ENCODE measurements at regions not wholly inside any gene's neighbourhood (a gene's known extent, or its start where the extent isn't known, plus 50 kb on each side); places are given as distances from the start of the nearest gene placed in this dataset.
A peak's percentile ranks its signal among the peaks of the same experiment; 100 is the strongest.

DNA sequence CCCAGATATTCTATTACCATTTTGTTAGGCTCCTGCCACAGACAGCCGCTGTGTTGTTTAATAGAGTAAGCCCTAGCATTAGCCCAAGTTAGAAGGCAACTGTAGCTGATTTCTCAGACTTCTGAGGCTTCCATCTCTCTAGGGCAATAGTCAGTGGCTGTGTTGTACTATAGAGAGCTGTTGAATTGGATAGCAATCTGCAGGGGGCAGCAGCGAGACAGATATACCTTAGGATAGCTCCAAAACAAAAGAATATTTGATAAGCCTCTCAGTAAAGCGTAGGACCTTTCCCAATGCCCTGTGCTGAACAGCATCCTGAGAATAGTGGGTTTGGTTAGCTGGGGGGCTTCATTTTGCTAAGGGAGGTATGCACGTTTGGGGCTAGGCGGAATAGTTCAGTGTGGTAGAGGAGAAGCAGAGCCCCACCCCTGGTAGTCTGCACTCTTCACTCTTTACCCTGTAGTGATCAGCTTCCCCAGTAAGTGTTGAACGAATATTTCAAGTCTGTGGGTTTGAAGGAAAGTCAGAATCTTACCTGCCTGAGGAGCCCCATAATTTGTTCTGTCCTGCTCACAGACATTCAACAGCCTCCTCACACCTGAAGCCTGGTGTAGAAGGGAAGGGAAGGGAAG, 515.1 kb downstream of the INSC start:
- H3F3A ChIP-seq (ENCODE audit: low read length, unreplicated experiment): no peaks in the 10 kb centered on the region
- H3K9me3 ChIP-seq (ENCODE audit: low read length): no peaks in the 10 kb centered on the region
- ChIA-PET POLR2A (ENCODE audit: unreplicated experiment) (no interaction called here), CTCF (no interaction called here)
- ATAC-seq (no peak), DNase-seq (no peak)
- H3K36me3 ChIP-seq (ENCODE audit: low read depth, low read length): no peaks in the 10 kb centered on the region
- no peak overlapping the region for H3K9ac ChIP-seq (ENCODE audit: low read length)
- no peaks in the 10 kb centered on the region for H3K27me3 ChIP-seq (ENCODE audit: low read length)
- H3K4me3 ChIP-seq (ENCODE audit: low read length): no peak overlapping the region
- H3K27ac ChIP-seq (ENCODE audit: low read length): no peak overlapping the region
- H3K9me2 ChIP-seq (replicated peaks; ENCODE audit: low read length): no peaks in the 10 kb centered on the region
- no peaks in the 10 kb centered on the region for H3K79me2 ChIP-seq (ENCODE audit: low read length)
- no peak overlapping the region for H3K4me2 ChIP-seq (ENCODE audit: low read length)
- no peaks in the 10 kb centered on the region for H3K4me1 ChIP-seq (ENCODE audit: insufficient read depth, low read length)
- no peak overlapping the region for H2AFZ ChIP-seq (ENCODE audit: low read length)
- no TSS peak for BruUV-seq (replicated peaks)
- no peaks in the 10 kb centered on the region for H4K20me1 ChIP-seq (ENCODE audit: low read length)
- no peak for TF ChIP-seq EZH2 (IDR thresholded peaks at IDR 0.05; ENCODE audit: low read length, unreplicated experiment)
- TF ChIP-seq, protein P1, sequence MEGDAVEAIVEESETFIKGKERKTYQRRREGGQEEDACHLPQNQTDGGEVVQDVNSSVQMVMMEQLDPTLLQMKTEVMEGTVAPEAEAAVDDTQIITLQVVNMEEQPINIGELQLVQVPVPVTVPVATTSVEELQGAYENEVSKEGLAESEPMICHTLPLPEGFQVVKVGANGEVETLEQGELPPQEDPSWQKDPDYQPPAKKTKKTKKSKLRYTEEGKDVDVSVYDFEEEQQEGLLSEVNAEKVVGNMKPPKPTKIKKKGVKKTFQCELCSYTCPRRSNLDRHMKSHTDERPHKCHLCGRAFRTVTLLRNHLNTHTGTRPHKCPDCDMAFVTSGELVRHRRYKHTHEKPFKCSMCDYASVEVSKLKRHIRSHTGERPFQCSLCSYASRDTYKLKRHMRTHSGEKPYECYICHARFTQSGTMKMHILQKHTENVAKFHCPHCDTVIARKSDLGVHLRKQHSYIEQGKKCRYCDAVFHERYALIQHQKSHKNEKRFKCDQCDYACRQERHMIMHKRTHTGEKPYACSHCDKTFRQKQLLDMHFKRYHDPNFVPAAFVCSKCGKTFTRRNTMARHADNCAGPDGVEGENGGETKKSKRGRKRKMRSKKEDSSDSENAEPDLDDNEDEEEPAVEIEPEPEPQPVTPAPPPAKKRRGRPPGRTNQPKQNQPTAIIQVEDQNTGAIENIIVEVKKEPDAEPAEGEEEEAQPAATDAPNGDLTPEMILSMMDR (conservative IDR thresholded peaks at IDR 0.05; ENCODE audit: low read depth, low read length): 0 out of 2 replicates have a peak, but pooled peaks have one; percentile 18
- no peak for TF ChIP-seq EZH2phosphoT487 (IDR thresholded peaks at IDR 0.05; ENCODE audit: borderline replicate concordance, low read length)
- intact Hi-C loops (cut with micrococcal nuclease): no loop called here

DNA sequence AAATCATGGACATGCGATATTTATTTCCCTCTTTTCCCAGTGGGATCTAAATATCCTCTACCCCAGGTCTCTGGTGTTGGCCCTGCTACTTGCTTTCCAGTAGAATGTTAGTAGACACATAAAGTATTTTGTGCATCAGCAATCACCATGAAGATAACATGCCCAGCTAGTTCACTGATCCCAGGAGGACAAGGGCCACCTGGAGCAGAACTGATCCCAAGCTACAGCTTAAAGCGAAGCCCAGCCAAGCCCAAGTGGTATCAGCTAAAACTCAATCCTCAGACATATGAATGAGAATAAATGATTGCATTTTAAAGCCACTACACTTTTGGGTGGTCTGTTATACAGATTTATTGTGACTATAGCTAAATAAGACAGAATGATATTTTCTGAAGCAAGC, 516.2 kb downstream of the INSC start:
- POLR2A ChIA-PET (ENCODE audit: unreplicated experiment): no interaction called here

DNA sequence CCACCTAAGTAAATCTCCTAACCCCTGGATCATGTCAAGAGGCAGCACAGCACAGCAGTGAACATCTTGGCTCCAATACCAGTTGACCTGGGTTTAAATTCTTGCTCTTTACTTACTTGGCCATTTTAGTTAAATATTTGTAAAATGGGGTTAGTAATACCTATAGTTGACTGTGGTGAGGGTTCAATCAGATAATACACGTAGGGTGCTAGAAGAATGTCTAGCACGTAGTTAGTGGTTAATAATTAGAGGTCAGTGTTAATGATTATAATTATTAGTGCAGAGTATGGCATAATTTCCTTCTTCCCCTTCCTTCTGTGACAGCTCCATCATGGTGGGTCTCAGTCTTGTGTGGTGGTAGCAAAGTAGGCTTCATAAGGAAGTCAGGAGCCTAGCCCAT, 520.8 kb downstream of the INSC start:
- TF ChIP-seq EZH2phosphoT487 (IDR thresholded peaks at IDR 0.05; ENCODE audit: borderline replicate concordance, low read length) (no peak), EZH2 (IDR thresholded peaks at IDR 0.05; ENCODE audit: low read length, unreplicated experiment) (no peak)
- TF ChIP-seq, protein P1 (conservative IDR thresholded peaks at IDR 0.05; ENCODE audit: low read depth, low read length): no peak
- Histone ChIP-seq H3K4me3 (ENCODE audit: low read length) (no peak overlapping the region), H3K9me3 (ENCODE audit: low read length) (no peaks in the 10 kb centered on the region), H2AFZ (ENCODE audit: low read length) (no peak overlapping the region), H3K27me3 (ENCODE audit: low read length) (no peaks in the 10 kb centered on the region), H3K9me2 (replicated peaks; ENCODE audit: low read length) (no peaks in the 10 kb centered on the region), H4K20me1 (ENCODE audit: low read length) (no peaks in the 10 kb centered on the region), H3F3A (ENCODE audit: low read length, unreplicated experiment) (no peaks in the 10 kb centered on the region), H3K79me2 (ENCODE audit: low read length) (no peaks in the 10 kb centered on the region), H3K9ac (ENCODE audit: low read length) (no peak overlapping the region), H3K4me2 (ENCODE audit: low read length) (no peak overlapping the region), H3K4me1 (ENCODE audit: insufficient read depth, low read length) (no peaks in the 10 kb centered on the region), H3K27ac (ENCODE audit: low read length) (no peak overlapping the region), H3K36me3 (ENCODE audit: low read depth, low read length) (no peaks in the 10 kb centered on the region)
- ChIA-PET CTCF (no interaction called here), POLR2A (ENCODE audit: unreplicated experiment) (no interaction called here)
- no peak for DNase-seq
- no TSS peak for BruUV-seq (replicated peaks)
- no peak for ATAC-seq
- intact Hi-C loops (cut with micrococcal nuclease): no loop called here

More for the DNA sequence above, 516.2 kb downstream of the INSC start:
- intact Hi-C loops (cut with micrococcal nuclease): no loop called here
- CTCF ChIA-PET: no interaction called here
- Histone ChIP-seq H3K4me1 (ENCODE audit: insufficient read depth, low read length) (no peaks in the 10 kb centered on the region), H3K36me3 (ENCODE audit: low read depth, low read length) (no peaks in the 10 kb centered on the region), H4K20me1 (ENCODE audit: low read length) (no peaks in the 10 kb centered on the region), H3K27ac (ENCODE audit: low read length) (no peak overlapping the region), H3F3A (ENCODE audit: low read length, unreplicated experiment) (no peaks in the 10 kb centered on the region), H3K9ac (ENCODE audit: low read length) (no peak overlapping the region), H2AFZ (ENCODE audit: low read length) (no peak overlapping the region), H3K27me3 (ENCODE audit: low read length) (no peaks in the 10 kb centered on the region), H3K4me2 (ENCODE audit: low read length) (no peak overlapping the region), H3K79me2 (ENCODE audit: low read length) (no peaks in the 10 kb centered on the region), H3K9me3 (ENCODE audit: low read length) (no peaks in the 10 kb centered on the region), H3K4me3 (ENCODE audit: low read length) (no peak overlapping the region), H3K9me2 (replicated peaks; ENCODE audit: low read length) (no peaks in the 10 kb centered on the region)
- TF ChIP-seq, protein P1 (conservative IDR thresholded peaks at IDR 0.05; ENCODE audit: low read depth, low read length): no peak
- TF ChIP-seq EZH2phosphoT487 (IDR thresholded peaks at IDR 0.05; ENCODE audit: borderline replicate concordance, low read length) (no peak), EZH2 (IDR thresholded peaks at IDR 0.05; ENCODE audit: low read length, unreplicated experiment) (no peak)
- no TSS peak for BruUV-seq (replicated peaks)
- ATAC-seq: no peak
- DNase-seq: no peak
